T-helper 17 cell (primary cell): ENCODE measurements at regions not wholly inside any gene's neighbourhood (a gene's known extent, or its start where the extent isn't known, plus 50 kb on each side); places are given as distances from the start of the nearest gene placed in this dataset.
"Not testable (repeated sequence)": the region's sequence is repeated elsewhere in the genome, so short reads cannot be mapped to it uniquely, and the experiment has no call there.

ENCODE experiments used
- ATAC-seq: fragments of 150-1000 bp; cut with Tn5 transposase; 2 replicates; pipeline ENCODE4 v1.10.0; 2021; ENCODE audit warnings: mild to moderate bottlenecking, moderate library complexity
- DNase-seq, 3 donors: peaks; one replicate each; pipeline versions ENCODE4 v3.0.0 to v3.0.0-alpha.2; 2020 to 2021
- H3K9me3 ChIP-seq: one replicate; pipeline ENCODE4 v1.7.0; 2013; ENCODE audit warnings: low read length, mild to moderate bottlenecking; ENCODE audit not compliant: control insufficient read depth, poor library complexity, severe bottlenecking
- H3K27ac Mint-ChIP-seq: one replicate; pipeline ENCODE4 v1.8.0; 2022; ENCODE audit warnings: mild to moderate bottlenecking, moderate library complexity, mixed read lengths
- H3K27me3 Mint-ChIP-seq: one replicate; pipeline ENCODE4 v1.8.0; 2022; ENCODE audit warnings: mixed read lengths
- H3K36me3 Mint-ChIP-seq: one replicate; pipeline ENCODE4 v1.8.0; 2022; ENCODE audit warnings: low read depth, mixed read lengths
- H3K4me1 Mint-ChIP-seq: one replicate; pipeline ENCODE4 v1.8.0; 2022; ENCODE audit warnings: mild to moderate bottlenecking, mixed read lengths
- H3K4me3 Mint-ChIP-seq: one replicate; pipeline ENCODE4 v1.8.0; 2022; ENCODE audit warnings: mild to moderate bottlenecking, moderate library complexity, mixed read lengths

DNA sequence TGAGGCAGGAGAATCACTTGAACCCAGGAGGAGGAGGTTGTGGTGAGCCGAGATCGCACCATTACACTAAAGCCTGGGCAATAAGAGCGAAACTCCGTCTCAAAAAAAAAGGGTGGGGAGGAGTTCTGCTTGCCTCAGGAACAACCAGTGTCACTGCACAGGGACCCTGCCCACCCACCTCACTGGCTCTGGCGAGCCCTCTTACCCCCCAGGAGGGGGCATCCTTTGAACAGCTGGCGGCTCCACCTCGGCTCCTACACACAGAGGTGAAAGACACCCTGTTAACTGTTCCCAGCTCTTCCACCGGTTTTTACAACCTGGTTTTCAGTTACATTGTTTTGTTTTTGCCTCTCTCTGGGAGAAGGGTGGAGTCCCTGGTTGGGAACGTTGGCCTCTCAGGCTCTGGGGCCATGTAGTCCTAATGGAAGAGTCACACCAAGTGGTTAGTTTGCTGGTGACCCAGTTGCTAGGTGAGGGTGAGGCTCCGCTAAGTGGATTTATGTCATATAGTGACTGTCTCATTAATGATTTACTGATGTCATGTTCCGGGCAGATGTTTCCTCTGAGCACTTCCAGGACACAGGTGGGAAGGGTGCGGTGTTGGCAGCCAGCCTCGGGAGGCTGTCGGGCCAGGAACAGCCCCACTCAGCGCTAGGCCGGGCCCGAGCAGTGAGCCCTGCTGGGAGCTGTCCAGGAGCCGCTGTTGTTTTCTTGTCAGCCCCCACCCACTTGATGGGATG lies 120.6 kb upstream of the TPTE start:
- not testable (repeated sequence) for H3K36me3 Mint-ChIP-seq, H3K27ac Mint-ChIP-seq, H3K4me3 Mint-ChIP-seq, H3K9me3 ChIP-seq, ATAC-seq, H3K27me3 Mint-ChIP-seq, H3K4me1 Mint-ChIP-seq, DNase-seq

DNA sequence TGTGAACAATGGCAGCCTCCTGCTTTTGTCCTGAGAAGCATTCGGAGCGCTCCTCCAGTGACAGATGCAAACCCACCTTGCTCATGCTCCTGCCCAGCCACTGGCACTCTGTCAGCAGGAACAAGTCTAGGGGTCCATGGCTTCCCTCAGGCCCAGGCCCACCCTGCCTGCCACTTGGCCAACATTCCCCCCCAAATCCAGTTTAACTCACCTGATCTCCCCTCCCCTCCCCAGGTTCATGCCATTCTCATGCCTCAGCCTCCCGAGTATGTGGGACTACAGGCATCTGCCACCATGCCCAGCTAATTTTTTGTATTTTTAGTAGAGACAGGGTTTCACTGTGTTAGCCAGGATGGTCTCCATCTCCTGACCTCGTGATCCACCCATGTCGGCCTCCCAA lies 118.9 kb upstream of the TPTE start:
- H3K27ac Mint-ChIP-seq, H3K9me3 ChIP-seq, H3K27me3 Mint-ChIP-seq, DNase-seq, H3K4me3 Mint-ChIP-seq, H3K36me3 Mint-ChIP-seq, H3K4me1 Mint-ChIP-seq: not testable (repeated sequence)
- peak; percentile 5 for ATAC-seq

DNA sequence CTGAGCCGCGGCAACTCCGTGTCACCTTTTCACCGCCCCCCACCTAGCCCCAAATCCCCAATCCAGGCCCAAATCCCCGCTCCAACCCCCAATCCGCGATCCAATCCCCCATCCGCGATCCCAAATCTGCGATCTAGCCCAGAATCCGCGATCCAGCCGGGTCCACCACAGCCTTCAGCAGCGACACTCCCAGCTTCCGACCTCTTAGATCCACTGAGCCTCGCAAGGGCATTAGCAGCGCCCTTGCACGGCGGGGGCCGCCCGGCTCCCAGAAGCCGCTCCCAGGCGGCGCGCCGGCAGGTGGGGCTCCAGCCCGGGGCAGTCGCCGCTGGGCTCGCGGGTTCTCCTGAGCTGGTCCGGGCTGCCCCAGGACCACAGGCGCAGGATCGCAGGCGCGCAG lies 116.1 kb upstream of the TPTE start:
- not testable (repeated sequence) for H3K4me1 Mint-ChIP-seq, H3K27ac Mint-ChIP-seq, ATAC-seq, H3K4me3 Mint-ChIP-seq, H3K9me3 ChIP-seq, DNase-seq, H3K27me3 Mint-ChIP-seq, H3K36me3 Mint-ChIP-seq

DNA sequence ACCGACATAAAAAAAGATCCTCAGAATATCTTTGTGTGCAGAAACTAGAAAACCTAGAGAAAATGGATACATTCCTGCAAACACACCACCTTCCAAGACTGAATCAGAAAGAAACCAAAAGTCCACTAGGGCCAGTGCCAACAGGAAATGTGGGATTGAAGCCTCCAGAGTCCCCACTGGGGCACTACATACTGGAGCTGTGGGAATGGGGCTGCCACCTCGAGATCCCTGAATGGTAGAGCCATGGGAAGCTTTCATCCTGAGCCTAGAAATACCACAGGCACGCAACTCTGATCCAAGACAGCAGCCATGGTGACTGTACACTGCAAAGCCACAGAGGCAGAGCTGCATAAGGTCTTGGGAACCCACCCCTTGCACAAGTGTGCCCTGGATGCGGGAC lies 111.6 kb upstream of the TPTE start:
- not testable (repeated sequence) for H3K4me3 Mint-ChIP-seq, H3K36me3 Mint-ChIP-seq, DNase-seq, H3K27ac Mint-ChIP-seq, ATAC-seq, H3K9me3 ChIP-seq, H3K4me1 Mint-ChIP-seq, H3K27me3 Mint-ChIP-seq

DNA sequence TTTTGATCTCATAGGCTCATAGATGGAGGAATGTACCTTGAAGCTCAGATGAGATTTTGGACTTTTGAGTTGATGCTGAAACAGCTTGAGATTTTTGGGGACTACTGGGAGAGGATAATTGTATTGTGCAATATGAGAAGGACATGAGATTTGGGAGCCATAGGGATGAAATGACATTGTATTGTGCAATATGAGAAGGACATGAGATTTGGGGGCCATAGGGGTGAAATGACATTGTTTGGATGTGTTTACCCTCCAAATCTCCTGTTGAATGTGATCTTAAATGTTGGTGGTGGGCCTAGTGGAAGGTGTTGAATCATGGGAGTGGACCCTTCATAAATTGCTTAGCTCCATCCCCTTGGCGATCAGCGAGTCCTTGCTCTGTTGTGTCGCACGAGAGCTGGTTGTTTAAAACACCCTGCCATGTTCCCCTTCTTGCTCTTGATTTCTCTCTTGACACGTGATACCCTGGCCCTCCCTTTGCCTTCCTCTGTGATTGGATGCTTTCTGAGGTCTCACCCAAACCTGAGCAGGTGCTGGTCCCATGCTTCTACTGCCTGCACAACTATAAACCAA lies 110.9 kb upstream of the TPTE start:
- H3K9me3 ChIP-seq, H3K4me1 Mint-ChIP-seq, H3K36me3 Mint-ChIP-seq, ATAC-seq, H3K27me3 Mint-ChIP-seq, DNase-seq, H3K4me3 Mint-ChIP-seq, H3K27ac Mint-ChIP-seq: not testable (repeated sequence)

DNA sequence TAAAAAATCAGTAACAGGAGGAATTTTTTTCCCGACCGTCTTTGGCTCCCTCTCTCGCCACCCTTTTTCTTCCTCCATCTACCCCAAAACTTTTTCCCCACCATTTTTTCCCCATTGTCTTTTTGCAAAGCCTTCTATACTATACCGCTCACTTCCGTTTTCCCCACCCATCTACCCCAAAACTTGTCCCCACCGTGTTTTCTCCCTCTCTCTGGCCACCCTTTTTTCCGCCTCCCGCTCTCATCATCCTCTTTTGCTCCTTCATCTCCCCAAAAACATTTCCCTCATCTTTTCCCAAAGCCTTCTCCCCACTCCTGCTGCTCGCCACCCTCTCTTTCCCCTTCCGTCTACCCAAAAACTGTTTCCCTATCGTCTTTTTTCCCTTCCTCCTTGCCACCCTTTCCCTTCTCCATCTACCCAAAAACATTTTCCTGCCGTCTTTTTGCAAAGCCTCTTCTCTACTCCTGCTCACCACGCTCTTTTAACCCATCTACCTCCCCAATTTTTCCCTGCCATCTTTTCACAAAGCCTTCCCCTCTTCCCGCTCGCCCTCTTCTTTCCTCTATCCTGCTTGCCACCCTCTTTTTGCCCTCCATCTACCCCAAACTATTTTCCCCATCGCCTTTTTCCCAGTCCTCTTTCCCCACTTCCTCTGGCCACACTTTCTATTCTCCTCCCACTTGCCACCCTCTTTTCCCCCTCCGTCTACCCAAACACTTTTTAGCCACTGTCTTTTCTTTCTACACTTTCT lies 109.4 kb upstream of the TPTE start:
- H3K4me1 Mint-ChIP-seq, H3K4me3 Mint-ChIP-seq, H3K27me3 Mint-ChIP-seq, H3K27ac Mint-ChIP-seq, H3K36me3 Mint-ChIP-seq, DNase-seq, ATAC-seq, H3K9me3 ChIP-seq: not testable (repeated sequence)

DNA sequence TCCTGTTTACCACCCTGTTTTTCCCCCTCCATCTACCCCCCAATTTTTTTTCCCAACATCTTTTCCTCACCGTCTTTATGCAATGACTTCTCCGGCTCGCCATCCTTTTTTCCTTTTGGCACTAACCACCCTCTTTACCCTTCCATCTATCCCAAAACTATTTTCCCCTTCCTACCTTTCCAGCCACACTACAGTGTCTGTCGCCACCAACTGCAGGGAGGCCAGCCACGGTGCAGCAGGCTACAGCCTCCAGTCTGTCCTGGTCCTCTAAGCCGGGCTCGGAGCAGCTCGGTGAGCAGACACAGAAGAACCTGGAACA lies 108.5 kb upstream of the TPTE start:
- not testable (repeated sequence) for H3K9me3 ChIP-seq, H3K4me1 Mint-ChIP-seq, DNase-seq, H3K27me3 Mint-ChIP-seq, H3K36me3 Mint-ChIP-seq, ATAC-seq, H3K27ac Mint-ChIP-seq, H3K4me3 Mint-ChIP-seq

DNA sequence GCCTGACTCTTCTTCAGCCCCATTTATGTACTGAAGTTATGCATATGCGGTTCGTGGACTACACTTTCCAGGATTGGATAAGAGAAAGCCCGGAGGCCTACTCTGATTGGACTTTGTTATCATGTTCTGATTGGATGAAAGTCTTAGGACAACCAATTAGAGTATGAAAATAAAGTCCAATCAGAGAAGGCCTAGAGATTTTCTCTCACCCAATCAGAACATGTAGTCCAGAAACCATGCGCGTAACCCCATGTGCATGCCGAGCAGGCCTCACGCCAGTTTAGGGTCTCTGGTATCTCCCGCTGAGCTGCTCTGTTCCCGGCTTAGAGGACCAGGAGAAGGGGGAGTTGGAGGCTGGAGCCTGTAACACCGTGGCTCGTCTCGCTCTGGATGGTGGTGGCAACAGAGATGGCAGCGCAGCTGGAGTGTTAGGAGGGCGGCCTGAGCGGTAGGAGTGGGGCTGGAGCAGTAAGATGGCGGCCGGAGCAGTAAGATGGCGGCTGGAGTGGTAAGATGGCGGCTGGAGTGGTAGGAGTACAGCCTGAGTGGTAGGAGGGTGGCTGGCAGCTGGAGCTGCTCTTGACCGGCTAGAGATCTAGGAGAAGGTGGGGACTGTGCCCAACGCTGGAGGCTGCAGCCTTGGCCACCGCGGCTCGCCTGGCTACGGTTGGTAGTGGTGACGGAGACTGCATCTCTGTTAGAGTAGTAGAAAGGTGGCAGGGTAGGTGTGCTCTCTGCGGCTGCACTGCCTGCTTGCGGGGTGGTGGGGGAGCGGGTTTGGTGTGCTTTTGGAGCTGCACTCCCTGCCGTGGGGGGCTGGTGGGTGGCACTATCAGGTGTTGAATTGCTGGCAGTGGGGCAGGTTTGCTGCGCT lies 107.9 kb upstream of the TPTE start:
- not testable (repeated sequence) for ATAC-seq

DNA sequence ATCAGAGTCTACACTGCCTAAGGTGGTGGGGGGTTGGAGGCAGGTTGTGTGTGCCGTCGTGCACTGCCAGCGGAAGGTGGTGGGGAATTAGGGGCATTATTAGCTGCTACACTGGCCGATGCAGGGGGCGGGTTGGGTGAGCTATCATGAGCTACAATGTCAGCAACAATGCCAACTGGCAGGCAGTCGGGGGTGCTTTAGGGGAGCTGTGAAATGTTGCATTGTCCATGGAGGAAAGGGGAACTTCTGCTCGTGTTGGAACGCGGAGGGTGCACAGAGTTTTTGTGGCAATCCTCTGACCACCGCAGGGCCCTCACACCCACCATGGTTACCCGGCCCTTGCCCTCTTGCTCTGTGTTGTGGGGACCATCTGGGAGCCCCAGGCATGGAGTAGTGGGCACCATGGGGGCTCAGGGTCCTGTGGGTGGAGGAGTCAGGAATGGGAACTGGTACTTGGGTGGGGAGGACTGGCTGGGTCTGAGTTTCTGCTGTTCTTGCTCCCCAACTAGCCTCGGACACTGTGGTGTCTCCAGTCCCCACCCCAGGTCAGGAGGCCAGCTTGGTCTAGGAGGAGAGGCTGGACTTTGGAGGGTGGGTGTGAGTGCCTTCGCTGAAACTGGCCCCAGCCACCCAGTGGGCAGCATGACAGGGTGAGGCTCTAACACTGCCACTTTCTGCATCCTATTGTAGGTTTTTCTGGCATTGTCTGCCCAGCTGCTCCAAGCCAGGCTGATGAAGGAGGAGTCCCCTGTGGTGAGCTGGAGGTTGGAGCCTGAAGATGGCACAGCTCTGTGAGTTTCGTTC lies 107.1 kb upstream of the TPTE start:
- not testable (repeated sequence) for H3K36me3 Mint-ChIP-seq, H3K9me3 ChIP-seq, ATAC-seq, H3K27me3 Mint-ChIP-seq, H3K27ac Mint-ChIP-seq, DNase-seq, H3K4me3 Mint-ChIP-seq, H3K4me1 Mint-ChIP-seq

More for the DNA sequence above, 107.9 kb upstream of the TPTE start:
- not testable (repeated sequence) for H3K27me3 Mint-ChIP-seq, H3K27ac Mint-ChIP-seq, DNase-seq, H3K9me3 ChIP-seq, H3K36me3 Mint-ChIP-seq, H3K4me3 Mint-ChIP-seq, H3K4me1 Mint-ChIP-seq

DNA sequence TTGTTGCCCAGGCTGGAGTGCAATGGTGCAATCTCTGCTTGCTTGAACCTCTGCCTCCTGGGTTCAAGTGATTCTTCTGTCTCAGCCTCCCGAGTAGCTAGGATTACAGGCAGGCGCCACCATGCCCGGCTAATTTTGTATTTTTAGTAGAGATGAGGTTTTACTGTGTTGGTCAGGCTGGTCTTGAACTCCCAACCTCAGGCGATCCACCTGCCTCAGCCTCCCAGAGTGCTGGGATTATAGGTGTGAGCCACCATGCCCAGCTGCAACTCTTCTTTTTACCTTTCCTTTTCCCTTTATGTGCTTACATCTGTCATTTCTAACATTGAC lies 106.5 kb upstream of the TPTE start:
- H3K36me3 Mint-ChIP-seq, H3K9me3 ChIP-seq: not testable (repeated sequence)

DNA sequence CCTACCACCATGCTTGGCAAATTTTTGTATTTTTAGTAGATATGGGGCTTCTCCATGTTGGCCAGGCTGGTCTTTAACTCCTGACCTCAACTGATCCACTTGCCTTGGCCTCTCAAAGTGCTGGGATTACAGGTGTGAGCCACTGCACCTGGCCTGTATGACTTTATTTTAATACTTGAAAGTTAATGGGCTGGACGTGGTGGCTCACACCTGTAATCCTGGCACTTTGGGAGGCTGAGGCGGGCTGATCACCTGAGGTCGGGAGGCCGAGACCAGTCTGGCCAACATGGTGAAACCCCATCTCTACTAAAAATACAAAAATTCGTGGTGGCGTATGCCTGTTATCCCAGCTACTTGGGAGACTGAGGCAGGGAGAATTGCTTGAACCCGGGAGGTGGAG lies 105.9 kb upstream of the TPTE start:
- not testable (repeated sequence) for ATAC-seq, H3K4me3 Mint-ChIP-seq, H3K36me3 Mint-ChIP-seq, H3K9me3 ChIP-seq, DNase-seq, H3K4me1 Mint-ChIP-seq, H3K27me3 Mint-ChIP-seq, H3K27ac Mint-ChIP-seq

More for the DNA sequence above, 106.5 kb upstream of the TPTE start:
- ATAC-seq, H3K4me1 Mint-ChIP-seq, H3K4me3 Mint-ChIP-seq, H3K27ac Mint-ChIP-seq, DNase-seq, H3K27me3 Mint-ChIP-seq: not testable (repeated sequence)

DNA sequence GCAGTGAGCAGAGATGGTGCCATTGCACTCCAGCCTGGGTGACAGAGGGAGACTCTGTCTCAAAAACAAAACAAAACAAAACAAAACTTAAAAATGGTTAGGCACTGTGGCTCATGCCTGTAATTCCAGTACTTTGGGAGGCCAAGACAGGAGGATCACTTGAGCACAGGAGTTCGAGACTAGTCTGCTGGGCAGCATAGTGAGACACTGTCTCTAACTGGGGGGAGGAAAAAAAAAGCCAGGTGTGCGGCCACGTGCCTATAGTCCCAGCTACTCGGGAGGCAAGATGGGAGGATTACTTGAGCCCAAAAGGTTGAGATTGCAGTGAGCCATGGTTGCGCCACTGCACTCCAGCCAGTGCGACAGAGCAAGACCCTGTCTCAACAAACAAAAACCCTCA lies 105.5 kb upstream of the TPTE start:
- peak; percentile 14 for ATAC-seq
- H3K9me3 ChIP-seq, H3K36me3 Mint-ChIP-seq, H3K4me3 Mint-ChIP-seq, H3K27me3 Mint-ChIP-seq, DNase-seq, H3K4me1 Mint-ChIP-seq, H3K27ac Mint-ChIP-seq: not testable (repeated sequence)
